Activated CD4-positive, alpha-beta T cell treated with anti-CD3 and anti-CD28 coated beads, Interleukin-2, amount 50 U/mL, for 16 hours (primary cell): ENCODE measurements at regions not wholly inside any gene's neighbourhood (a gene's known extent, or its start where the extent isn't known, plus 50 kb on each side); places are given as distances from the start of the nearest gene placed in this dataset.
"Not testable (repeated sequence)": the region's sequence is repeated elsewhere in the genome, so short reads cannot be mapped to it uniquely, and the experiment has no call there.

ENCODE experiments used
- DNase-seq: peaks from one replicate; pipeline ENCODE4 v3.0.0-alpha.2; 2020

DNA sequence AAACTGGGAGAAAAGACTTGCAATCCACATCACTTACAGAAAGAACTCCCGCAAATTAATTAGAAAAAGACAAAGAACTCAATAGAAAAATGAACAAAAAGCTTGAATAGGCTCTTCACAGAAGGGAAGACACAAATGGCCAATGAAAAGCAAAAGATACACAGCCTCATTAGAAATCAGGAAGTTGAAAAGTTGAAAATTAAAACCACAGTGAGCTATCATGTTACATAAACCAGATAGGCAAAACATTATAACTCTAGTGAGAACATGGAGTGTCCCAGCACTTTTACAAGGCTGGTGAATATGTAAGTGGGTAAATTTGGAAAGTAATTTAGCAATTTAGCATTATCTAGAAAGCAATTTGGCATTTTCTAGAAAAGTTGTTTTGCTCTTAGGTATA lies 158.4 kb upstream of the RASSF8 start:
- DNase-seq = no peak

DNA sequence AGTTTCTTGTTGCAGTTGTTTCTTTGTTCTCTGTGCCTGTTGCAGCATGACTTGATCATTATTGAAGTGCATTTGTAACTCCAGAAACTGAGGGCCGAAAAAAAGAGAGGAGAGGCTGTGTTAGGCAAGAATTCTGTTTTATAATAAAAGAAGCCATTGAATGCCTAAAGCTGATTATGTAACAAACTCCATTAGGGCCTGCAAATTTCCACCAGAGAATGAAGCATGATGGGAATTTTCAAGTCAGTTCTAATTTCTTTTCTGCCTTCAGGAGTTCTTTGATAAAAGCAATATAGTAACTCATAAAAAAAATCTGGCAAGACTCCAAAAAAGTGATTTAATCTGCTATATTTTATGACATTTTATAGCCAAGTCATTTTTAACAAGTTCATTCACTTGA lies 156.7 kb upstream of the RASSF8 start:
- no peak for DNase-seq

DNA sequence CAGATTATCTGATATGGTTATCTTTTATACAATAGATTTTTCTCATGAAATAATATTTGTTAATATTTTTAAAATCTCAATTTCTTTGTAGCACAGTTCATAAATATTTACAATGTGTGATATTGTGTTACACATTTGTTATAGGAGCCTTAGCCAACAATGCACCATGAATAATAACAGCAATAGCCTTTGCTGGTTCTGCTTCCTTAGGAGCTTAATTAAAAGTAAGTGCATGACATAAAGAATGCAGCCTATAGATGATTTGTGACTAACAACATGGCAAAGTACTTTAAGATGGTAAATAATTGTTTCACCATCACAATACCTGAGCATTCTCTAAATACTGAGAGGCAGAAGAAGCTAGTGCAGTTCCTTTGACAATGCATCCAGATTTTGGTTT lies 156.3 kb upstream of the RASSF8 start:
- no peak for DNase-seq

DNA sequence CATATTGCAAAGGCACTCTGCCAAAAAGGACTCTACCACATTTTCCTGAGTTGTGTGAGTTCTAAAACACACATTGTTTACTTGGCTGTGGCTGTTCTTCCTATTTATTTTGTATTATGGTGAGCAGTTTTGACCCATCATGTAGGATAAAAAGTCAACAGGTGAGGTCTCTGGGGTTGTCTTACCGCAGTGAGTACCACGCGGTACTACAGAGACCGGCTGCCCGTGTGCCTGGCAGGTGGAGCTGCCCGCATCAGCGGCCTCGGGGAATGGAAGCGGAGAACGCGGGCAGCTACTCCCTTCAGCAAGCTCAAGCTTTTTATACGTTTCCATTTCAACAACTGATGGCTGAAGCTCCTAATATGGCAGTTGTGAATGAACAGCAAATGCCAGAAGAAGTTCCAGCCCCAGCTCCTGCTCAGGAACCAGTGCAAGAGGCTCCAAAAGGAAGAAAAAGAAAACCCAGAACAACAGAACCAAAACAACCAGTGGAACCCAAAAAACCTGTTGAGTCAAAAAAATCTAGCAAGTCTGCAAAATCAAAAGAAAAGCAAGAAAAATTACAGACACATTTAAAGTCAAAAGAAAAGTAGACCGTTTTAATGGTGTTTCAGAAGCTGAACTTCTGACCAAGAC lies 155.3 kb upstream of the RASSF8 start:
- not testable (repeated sequence) for DNase-seq

DNA sequence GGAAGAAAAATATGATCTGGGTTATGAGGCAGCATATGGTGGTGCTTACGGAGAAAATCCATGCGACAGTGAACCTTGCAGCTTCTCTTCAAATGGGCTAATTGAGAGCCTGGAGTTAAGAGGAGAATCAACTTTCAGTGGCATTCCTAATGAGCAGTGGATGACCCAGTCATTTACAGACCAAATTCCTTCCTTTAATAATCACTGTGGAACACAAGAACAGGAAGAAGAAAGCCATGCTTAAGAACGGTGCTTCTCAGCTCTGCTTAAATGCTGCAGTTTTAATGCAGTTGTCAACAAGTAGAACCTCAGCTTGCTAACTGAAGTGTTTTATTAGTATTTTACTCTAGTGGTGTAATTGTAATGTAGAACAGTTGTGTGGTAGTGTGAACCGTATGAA lies 154.2 kb upstream of the RASSF8 start:
- not testable (repeated sequence) for DNase-seq

DNA sequence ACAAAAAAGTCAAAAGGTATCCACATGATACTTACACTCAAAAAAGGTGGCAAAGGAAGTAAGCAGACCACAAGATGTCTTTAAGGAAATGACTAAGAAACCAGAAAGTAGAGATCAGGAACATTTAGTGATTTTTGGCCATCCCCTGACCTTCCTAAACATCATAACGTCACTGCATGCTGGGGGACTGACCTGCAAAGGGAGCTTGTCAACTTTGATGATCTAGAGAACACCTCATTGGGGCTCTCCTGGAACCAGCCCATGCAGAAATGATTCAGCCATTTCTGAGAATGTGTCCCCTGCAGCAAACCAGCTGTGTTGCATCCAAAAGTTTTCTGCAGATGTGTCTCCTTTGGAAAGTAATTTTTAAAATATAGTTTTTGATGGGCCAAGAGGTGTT lies 152.2 kb upstream of the RASSF8 start:
- peak; percentile 63 for DNase-seq

DNA sequence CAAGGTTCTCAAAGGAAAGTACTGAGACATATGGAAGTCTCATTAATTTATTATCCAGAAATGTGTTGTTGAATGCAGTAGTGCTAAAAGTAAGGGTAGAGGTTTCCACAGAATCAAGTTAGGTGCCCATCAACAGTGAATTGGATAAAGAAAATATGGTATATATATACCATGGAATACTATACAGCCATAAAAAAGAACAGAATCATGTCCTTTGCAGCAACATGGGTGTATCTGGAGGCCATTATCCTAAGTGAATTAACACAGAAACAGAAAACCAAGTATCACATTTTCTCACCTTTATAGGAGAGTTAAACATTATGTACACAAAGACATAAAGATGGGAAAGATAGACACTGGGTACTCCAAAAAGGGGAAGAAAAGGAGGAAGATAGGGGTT lies 149.9 kb upstream of the RASSF8 start:
- DNase-seq = no peak

DNA sequence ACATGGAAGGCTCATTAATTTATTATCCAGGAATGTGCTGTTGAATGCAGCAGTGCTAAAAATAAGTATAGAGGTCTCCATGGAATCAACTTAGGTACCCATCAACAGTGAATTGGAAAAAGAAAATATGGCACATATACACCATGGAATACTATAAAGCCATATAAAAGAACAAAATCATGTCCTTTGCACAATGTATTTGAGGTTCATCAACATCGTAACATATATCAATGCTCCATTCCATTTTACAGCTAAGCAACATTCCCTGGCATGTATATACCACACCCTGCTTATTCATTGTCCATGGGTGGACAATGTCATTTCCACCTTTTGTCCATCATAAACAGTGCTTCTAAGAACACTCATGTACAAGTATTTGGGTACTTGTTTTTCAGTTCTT lies 147.8 kb upstream of the RASSF8 start:
- no peak for DNase-seq

DNA sequence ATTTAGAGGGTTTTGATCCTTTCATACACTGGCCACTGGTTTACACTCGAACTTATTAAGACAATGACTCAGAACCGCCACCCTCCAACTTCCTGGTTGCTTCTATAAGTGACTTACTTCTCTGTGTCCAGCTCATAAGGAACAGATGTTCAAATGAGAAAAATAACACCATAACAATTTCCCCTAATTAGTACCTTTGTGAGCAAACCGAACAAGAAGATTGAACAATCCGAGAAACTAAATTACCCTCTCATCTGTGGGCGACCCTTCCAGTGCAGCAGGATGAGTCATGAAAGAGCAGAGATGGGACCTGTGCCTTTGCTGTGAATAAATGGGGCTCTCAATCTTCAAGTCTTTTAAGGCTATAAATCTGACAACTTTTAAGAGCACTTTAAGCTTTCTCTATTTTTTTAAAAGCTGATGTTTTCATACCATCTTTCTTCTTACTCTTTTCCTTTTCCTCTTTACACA lies 146.8 kb upstream of the RASSF8 start:
- peak; percentile 9 for DNase-seq

DNA sequence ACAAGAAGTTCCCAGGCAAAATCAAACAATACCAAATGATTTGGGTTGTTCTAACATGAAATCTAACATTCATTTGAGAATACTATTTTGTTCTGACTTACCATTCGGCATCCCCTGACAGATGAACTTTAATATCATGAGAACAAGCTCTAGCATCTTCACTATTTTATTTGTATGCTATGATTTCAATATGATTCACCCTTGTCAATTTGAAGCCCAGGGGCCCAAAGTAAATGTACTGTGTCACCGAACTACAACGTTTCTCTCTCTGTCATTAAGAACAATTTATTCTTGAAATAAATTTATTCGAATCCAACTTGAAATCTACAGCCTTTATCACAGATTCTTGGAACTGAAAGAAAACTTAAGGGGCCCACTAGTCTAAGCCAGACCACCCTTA lies 146.2 kb upstream of the RASSF8 start:
- no peak for DNase-seq

DNA sequence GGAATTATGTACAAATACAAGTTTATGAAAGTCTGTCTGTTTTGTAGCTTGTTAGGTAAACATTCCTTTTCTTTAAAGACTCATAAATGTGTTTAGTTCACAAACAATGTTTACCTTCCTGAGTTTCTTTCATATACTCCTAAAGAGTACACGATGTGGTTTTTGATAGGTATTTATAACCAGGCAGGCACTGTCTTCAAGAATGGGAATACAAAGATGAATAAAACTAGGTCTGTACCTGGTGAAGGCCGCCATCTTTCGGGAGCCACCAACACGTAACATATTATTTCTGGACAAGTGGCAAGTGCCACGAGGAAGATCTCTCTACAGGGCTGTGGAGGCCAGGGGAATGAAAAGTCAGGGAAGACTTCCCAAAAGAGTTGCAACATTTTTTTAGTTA lies 144.6 kb upstream of the RASSF8 start:
- DNase-seq = no peak

DNA sequence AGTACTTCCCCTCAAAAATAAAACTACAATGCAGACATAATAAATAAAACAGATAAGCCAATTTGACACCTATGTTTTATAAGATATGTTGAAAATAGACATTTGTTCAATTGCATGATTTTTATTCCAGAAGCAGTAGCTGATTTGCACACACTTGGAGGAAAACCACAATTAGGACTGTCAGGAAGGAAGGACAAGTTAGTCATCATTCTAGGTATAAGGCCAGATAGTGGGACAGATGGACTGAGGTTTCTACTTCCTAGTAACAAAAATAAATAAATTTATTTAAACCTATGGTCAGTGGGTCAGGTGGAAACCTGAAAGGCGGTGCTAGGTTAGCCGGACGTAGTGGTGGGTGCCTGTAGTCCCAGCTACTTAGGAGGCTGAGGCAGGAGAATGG lies 141.8 kb upstream of the RASSF8 start:
- DNase-seq = no peak

DNA sequence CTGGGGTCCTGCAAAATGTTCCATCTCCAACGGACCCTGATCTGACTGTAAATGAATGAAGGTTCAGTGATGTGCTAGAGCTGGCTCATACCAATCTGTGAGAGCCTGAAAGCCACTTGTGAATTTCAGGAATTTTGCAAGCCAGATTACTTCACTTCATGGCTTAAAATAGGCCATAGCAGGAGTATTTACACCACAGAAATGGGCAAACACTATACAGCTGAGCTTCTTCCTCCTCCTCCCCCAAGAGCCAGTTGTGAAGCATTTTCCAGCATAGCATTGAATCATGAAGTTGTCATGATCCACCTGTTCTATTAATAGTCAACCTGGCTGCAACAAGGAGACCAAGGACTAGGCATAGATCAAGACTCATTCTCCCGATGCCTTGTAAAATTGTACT lies 141.3 kb upstream of the RASSF8 start:
- no peak for DNase-seq

DNA sequence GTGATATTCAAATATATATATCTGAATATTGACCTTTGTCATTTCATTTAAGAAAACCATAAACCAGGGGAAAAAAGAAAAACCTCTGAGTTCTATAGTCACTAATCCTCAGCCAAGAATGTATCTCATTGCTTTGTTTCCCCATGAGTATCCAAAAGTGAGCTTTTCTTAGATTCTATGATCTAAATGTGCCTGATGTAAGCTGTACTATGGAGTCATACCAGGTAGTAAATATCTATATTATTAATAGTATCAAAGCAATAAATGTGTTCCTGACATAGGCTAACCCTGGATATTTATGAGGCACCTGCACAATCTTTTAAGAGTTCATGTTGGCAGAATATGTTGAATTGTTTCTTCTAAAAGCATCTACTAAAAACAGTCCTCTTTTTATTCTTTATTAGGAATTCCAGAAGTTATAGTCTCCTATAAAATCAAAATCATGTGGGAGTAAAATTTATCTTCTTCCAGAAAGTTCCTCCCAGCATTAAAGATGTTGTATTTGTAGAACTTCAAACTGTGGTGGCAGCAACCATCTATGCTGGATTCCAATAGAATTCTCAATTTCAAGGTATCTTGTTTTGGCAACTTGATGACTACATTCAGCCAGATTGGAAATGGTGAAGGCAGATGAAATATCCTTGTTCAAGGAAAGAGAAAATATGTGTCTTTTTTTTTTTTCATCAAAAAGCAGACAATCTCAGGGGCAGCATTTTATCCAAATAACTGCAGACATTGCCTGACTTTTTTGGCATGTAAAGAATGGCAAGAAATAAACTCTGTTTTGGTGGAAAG lies 139.7 kb upstream of the RASSF8 start:
- no peak for DNase-seq

DNA sequence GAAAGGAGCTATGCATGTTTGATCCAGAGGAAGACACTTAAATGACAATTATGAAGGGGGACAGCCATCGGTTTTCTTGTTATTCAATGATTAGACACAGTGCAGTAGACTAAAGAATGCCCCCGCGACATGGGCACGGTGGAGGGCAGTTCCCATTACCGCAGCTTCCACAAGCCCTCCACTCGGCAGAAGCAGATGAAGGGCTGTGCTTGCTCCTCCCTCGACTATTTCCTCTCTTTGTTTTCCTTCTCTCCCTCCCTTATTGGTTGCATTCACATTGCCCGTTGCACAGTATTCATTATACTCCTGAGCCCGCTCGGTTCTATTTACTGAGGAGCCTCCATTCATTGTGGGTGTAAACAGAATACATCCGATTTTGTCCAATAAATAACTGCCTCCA lies 138.8 kb upstream of the RASSF8 start:
- no peak for DNase-seq

DNA sequence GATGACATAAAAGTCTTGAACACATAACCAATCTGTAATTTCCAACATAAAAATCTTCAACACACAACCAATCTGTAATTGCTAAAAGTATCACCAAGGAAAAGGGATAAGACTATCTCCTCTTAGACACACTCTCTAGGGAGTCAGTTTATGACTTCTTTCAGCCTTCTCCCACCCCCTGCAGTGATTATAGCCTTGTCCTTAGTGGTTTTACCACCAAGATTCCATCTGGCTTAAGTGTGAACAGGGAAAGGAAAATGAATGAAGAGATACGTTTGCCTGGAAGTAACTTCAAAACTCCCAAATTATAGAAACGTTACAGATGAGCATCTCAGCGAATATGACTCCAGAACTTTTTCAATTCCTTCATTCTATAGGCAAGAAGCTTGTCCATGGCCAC lies 136.2 kb upstream of the RASSF8 start:
- no peak for DNase-seq

DNA sequence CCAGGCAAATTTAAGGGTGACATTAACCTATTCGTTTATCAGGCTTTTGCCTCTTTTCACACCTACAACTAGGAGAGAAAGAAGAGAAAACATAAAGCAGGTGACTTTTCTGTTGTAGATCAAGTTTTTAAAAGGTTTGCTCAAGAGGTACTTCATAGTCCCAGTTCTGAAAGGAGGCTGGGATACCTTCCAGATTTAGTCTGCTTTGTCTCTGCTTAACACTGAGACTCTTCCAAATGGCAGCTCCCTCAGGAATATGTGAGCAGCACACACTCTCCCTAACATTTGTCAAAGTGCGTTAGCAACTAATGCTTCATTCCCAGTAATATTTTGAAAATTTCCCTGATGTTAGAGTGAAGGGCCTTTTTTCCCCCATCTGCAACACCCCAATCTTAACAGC lies 133.7 kb upstream of the RASSF8 start:
- no peak for DNase-seq

DNA sequence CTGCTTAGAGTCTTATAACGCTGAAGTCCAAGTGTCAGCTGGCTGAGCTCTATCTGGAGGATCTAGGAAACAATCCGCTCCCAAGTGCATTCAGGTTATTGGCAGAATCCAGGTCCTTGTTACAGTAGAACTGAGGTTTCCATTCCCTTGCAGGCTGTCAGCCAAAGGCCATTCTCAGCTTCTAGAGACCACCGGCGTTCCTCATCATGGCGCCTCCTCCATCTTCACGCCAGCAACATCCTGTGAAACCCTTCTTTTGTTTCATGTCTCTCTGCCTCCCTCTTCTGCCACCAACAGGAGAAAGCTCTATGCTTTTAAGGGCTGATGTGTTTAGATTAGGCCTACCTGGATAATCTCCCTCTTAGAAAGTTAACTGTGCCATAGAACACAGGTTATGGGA lies 133.0 kb upstream of the RASSF8 start:
- no peak for DNase-seq

DNA sequence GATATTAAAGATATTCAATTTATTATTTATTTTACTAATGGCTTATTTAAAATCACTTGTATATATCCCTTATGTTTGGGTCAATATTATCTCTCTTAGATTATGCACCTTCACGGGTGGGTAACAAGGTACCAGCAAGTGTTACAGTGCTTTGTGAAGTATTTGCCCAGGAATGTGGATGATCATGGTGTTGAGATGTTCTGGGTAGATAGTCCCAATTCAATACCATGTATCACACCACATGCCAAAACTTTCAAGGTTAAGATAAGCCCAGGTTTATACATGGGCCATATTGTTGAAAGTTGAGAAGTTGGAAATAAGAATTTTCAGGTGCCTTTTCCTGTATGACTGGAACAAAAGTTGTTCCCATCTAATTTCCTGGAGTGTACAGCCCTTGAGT lies 131.3 kb upstream of the RASSF8 start:
- no peak for DNase-seq

DNA sequence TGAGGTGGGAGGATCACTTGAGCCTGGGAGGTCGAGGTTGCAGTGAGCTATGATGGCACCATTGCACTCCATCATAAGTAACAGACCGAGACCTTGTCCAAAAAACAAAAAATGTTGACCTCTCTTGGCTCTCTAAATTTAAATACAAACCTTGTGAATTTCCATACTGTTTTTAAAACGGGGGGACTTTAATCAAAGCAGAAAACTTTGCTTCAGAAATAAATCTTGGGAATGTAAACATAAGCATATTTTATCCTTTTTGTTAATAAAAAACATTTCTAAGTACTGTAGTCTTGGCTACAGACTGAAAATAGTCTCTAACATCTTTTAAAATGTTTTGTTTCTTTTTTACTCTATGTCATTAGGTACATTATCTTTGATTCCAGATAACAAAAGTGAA lies 130.7 kb upstream of the RASSF8 start:
- no peak for DNase-seq

DNA sequence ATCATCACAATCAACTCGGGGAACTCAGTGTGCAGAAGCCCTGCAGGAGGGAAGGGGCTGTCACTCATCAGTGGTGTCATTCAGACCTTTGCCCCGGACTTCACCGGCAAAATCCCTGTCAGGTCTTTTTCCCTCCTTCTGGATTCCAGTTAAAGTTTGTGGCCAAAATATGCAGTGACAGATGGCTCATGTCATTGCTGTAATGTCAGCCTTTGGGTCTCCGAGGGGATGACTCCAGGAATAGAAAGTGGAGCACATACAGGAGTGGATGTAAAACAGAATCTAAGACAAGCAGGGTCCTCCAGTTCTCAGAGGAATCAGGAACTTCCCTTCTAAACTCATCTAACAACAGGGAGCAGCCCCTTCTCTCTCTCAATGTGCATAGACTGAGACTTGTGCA lies 130.3 kb upstream of the RASSF8 start:
- no peak for DNase-seq

DNA sequence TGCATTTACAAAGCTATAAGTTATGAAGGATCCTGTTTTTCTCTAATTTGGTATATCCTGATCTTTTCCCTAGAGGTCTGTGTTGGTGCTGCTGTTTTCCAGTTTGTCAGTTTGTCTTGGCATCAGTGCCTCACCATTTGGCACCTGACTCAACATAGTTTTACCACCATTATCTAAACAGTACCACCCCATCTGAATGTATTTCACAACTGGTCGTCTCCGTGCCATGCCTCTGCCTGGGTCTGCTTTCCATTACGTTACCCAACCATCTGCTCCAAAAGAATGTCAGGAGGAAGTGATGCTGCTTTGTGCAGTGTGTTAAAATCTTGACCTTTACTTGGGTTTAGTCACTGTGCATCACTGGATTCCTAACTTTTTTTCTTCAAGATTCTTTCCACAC lies 129.3 kb upstream of the RASSF8 start:
- no peak for DNase-seq

DNA sequence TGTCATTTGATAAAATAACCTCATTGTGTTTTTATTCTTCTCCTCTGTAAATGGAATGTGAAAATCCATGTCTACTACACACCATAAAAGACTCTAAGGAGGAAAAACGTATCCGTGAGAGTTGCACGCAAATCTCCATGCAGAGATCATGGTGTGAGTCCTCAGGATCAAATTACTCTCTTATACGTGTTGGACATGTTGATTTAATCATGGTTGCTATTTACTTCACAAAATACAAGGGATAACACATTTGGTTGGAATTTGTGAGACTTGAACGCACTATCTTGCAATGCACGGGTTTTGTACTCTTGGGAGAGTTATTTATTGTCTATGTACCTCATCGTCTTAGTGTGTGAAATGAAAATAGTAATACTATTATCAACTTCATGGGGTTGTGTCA lies 128.0 kb upstream of the RASSF8 start:
- DNase-seq = no peak

DNA sequence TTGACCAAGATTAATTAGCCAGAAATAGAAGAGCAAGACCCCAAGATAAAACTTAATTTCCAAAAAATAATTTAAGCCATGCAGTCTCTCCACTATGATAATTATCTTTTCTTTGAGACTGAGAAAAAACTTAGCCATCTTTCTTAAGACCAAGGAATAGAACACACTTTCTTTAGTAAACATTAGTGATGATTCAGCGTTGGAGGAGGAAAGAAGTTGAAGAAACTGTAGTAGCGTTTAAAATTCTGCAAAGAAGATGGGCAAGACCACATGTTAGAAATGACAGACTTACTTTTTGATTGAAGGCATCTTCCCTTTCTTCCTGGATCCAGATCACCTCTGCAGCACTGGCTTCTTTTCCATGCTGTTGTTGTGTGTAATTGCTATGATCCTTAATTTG lies 124.8 kb upstream of the RASSF8 start:
- DNase-seq = no peak

DNA sequence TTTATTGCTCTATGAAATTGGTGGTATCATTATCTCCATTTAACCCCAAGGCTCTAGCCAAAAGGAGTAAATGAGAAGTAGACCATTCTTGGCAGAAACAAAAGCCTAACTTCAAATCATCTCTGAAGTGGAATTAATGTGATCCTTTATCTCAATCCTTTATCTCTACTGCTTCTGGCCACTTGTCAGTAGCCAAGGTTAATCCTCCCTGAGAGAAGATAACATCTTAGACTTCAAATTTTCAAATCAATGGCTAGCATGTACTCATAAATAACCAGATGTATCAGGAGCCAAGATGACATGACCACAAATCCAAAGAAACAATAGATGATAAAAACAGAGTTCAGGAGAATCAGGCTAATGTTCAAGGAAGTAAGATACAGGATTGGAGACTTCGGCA lies 123.1 kb upstream of the RASSF8 start:
- DNase-seq = no peak
